Activated naive CD4-positive, alpha-beta T cell (primary cell): ENCODE measurements at regions not wholly inside any gene's neighbourhood (a gene's known extent, or its start where the extent isn't known, plus 50 kb on each side); places are given as distances from the start of the nearest gene placed in this dataset.

ENCODE experiments used
- DNase-seq, 4 experiments: peaks; one replicate each; lab custom pipeline; 2025; lab: John Stamatoyannopoulos, UW

GRCh38 chr22:47793304-47794101 is 1031.1 kb downstream of the TBC1D22A start:
- DNase-seq = no peak

- DNase-seq = no peak
Observed at GRCh38 chr22:47789171-47789570, 1026.7 kb downstream of the TBC1D22A start.

GRCh38 chr22:47788461-47788860 is 1026.0 kb downstream of the TBC1D22A start:
- no peak for DNase-seq

- DNase-seq = no peak
Observed at GRCh38 chr22:47787501-47788227, 1025.2 kb downstream of the TBC1D22A start.

- DNase-seq = no peak
Observed at GRCh38 chr22:47786650-47787290, 1024.3 kb downstream of the TBC1D22A start.

- no peak for DNase-seq
Observed at GRCh38 chr22:47784991-47785390, 1022.5 kb downstream of the TBC1D22A start.

GRCh38 chr22:47784367-47784983 is 1022.0 kb downstream of the TBC1D22A start:
- DNase-seq = no peak

GRCh38 chr22:47783433-47784366 is 1021.2 kb downstream of the TBC1D22A start:
- DNase-seq = no peak

- no peak for DNase-seq
Observed at GRCh38 chr22:47782328-47783075, 1020.1 kb downstream of the TBC1D22A start.

GRCh38 chr22:47781427-47782111 is 1019.1 kb downstream of the TBC1D22A start:
- no peak for DNase-seq

- no peak for DNase-seq
Observed at GRCh38 chr22:47781024-47781423, 1018.6 kb downstream of the TBC1D22A start.

GRCh38 chr22:47780281-47780875 is 1017.9 kb downstream of the TBC1D22A start:
- no peak for DNase-seq

GRCh38 chr22:47779474-47779873 is 1017.0 kb downstream of the TBC1D22A start:
- no peak for DNase-seq

- no peak for DNase-seq
Observed at GRCh38 chr22:47778160-47778658, 1015.8 kb downstream of the TBC1D22A start.

GRCh38 chr22:47777426-47777825 is 1015.0 kb downstream of the TBC1D22A start:
- DNase-seq = no peak

GRCh38 chr22:47776329-47776728 is 1013.9 kb downstream of the TBC1D22A start:
- DNase-seq = no peak

GRCh38 chr22:47775686-47776085 is 1013.2 kb downstream of the TBC1D22A start:
- no peak for DNase-seq

GRCh38 chr22:47775191-47775590 is 1012.7 kb downstream of the TBC1D22A start:
- DNase-seq = no peak

- DNase-seq = no peak
Observed at GRCh38 chr22:47773635-47774034, 1011.2 kb downstream of the TBC1D22A start.
